ENCODE measurements at regions not wholly inside any gene's neighbourhood (a gene's known extent, or its start where the extent isn't known, plus 50 kb on each side); places are given as distances from the start of the nearest gene placed in this dataset.

DNA sequence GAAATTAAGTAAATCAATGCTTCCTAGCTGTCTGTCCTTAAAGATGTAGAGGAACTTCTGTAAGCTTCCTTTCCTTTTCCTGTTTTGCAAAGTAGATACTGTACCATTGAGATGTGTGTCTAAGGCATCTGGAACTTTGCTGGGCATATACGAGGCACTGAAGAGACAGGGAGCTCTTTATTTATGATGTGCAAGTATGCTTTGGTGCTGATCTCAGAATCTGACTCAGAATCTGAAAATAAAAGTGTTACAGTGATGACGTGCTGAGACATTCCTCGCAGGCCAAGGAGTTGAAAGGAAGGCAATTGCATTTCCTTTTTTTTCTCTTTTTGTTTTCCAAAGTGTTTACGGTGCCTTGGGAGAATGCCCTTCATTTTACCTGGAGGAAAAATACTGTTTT lies 230.9 kb upstream of the RGPD4 start:
- H3K4me3 ChIP-seq (ENCODE audit: low read depth, low read length): no peak overlapping the region
- DNase-seq (ENCODE audit: low read depth): no peak
- in situ Hi-C loops (cut with HindIII; ENCODE audit: low sequenced_read_pairs): no loop called here
- TF ChIP-seq, protein P1, sequence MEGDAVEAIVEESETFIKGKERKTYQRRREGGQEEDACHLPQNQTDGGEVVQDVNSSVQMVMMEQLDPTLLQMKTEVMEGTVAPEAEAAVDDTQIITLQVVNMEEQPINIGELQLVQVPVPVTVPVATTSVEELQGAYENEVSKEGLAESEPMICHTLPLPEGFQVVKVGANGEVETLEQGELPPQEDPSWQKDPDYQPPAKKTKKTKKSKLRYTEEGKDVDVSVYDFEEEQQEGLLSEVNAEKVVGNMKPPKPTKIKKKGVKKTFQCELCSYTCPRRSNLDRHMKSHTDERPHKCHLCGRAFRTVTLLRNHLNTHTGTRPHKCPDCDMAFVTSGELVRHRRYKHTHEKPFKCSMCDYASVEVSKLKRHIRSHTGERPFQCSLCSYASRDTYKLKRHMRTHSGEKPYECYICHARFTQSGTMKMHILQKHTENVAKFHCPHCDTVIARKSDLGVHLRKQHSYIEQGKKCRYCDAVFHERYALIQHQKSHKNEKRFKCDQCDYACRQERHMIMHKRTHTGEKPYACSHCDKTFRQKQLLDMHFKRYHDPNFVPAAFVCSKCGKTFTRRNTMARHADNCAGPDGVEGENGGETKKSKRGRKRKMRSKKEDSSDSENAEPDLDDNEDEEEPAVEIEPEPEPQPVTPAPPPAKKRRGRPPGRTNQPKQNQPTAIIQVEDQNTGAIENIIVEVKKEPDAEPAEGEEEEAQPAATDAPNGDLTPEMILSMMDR (IDR thresholded peaks at IDR 0.05; ENCODE audit: low read depth, low read length, missing control alignments): no peak

DNA sequence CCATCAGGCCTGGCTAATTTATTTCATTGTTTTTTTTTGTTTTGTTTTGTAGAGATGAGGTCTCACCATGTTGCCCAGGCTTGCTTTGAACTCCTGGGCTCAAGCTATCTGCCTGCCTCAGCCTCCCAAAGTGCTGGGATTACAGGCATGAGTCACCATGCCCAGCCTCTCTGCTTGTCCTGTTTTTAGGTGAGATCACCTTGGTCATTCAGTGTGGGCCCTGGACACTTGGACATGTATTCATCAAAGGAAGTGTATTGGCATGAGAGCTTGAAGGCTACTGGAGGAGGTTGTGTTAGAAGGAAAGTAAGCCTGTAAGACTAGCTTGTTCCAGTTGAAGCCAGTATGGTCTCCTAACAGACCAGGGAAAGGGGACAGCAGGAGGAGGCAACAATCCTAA lies 229.2 kb upstream of the RGPD4 start:
- in situ Hi-C loops (cut with HindIII; ENCODE audit: low sequenced_read_pairs): no loop called here
- DNase-seq (ENCODE audit: low read depth): no peak
- TF ChIP-seq, protein P1 (IDR thresholded peaks at IDR 0.05; ENCODE audit: low read depth, low read length, missing control alignments): no peak

DNA sequence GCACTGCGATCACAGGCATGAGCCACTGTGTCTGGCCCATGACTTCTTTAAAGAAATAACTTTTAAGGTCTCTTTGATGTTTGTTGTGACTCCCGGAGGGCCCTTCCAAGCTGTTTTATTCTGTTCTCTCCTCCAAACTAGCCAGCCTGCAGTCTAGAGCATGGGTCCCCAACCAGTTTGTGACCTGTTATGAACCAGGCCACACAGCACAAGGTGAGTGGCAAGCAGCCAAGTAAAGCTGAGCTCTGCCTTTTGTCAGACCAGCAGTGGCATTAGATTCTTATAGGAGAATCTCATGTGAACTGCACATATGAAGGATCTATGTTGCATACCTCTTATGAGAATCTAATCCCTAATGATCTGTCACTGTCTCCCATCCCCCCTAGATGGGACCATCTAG lies 223.9 kb upstream of the RGPD4 start:
- no peak overlapping the region for H3K4me3 ChIP-seq (ENCODE audit: low read depth, low read length)
- no peak for DNase-seq (ENCODE audit: low read depth)
- TF ChIP-seq, protein P1 (IDR thresholded peaks at IDR 0.05; ENCODE audit: low read depth, low read length, missing control alignments): no peak
- in situ Hi-C loops (cut with HindIII; ENCODE audit: low sequenced_read_pairs): no loop called here

More for the DNA sequence above, 229.2 kb upstream of the RGPD4 start:
- no peak overlapping the region for H3K4me3 ChIP-seq (ENCODE audit: low read depth, low read length)

DNA sequence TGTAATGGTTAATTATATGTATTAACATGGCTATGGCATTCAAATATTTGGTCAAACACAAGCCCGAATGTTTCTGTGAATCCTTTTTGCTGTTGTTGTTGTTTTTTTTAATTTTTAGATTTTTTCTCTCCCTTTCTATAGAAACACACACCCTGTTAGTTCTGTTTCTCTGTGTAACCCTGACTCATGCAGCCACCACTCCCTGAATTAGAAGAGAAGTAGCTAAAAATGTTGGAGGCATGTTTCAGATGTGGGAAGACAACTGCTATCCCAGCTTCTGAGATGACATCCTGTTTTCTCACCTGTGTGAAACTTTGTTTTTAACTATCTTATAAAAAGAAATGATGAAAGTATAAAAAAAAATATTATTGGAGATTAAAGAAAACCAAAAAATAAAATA lies 219.6 kb upstream of the RGPD4 start:
- in situ Hi-C loops (cut with HindIII; ENCODE audit: low sequenced_read_pairs): no loop called here
- DNase-seq (ENCODE audit: low read depth): no peak
- no peak overlapping the region for H3K4me3 ChIP-seq (ENCODE audit: low read depth, low read length)
- TF ChIP-seq, protein P1 (IDR thresholded peaks at IDR 0.05; ENCODE audit: low read depth, low read length, missing control alignments): no peak

DNA sequence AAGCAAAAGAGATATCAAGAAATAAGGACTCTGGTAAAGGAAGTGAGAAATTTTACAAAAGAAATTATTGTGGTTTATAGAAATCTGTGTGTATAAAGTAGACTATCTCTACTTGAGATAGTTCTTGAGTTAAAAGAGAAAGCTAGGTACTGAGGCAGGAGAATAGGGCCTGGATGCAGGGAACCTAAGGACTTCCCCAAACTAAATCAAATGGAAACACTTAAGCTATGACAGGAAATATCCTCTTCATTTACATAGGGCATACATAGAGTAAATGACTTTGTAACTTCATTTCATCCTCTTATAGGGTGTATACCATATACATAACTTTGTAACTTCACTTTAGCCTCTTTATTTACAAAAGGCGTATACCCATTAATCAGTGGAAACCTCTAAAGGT lies 219.2 kb upstream of the RGPD4 start:
- in situ Hi-C loops (cut with HindIII; ENCODE audit: low sequenced_read_pairs): no loop called here
- DNase-seq (ENCODE audit: low read depth): no peak
- TF ChIP-seq, protein P1 (IDR thresholded peaks at IDR 0.05; ENCODE audit: low read depth, low read length, missing control alignments): no peak
- H3K4me3 ChIP-seq (ENCODE audit: low read depth, low read length): no peak overlapping the region

DNA sequence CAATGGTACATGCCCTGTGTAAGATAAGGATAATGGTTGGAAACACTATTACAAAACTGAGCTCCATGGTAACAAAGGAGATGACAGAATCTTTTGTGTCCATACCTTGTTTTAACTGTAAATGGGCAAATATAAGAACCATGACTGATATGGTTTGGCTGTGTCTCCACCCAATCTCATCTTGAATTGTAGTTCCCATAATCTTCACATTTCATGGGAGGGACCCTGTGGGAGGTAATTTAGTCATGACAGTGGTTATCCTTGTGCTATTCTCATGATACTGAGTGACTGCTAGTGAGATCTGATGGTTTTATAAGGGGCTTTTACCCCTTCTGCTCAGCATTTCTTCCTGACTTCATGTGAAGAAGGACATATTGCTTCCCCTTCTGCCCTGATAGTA lies 211.7 kb upstream of the RGPD4 start:
- in situ Hi-C loops (cut with HindIII; ENCODE audit: low sequenced_read_pairs): no loop called here
- TF ChIP-seq, protein P1 (IDR thresholded peaks at IDR 0.05; ENCODE audit: low read depth, low read length, missing control alignments): no peak
- DNase-seq (ENCODE audit: low read depth): no peak
- no peak overlapping the region for H3K4me3 ChIP-seq (ENCODE audit: low read depth, low read length)

DNA sequence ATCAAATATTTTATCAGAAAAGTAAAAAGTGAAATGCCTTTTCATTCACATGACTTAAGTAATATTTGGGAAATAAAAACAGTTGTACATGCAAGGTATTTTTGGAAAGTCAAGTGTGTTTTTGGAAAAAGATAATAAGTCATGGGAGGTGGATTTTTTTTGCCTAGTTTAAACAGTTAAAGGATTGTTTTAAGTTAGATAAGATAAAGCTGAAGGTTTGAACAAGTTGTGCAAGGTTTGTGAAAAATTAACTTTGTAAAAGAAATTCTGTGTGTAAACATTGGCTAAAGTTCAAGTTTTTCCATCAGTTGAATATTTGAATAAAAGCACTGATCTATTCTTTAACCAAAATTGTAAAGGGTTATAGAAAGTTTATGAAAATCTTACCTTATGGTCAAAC lies 207.9 kb upstream of the RGPD4 start:
- TF ChIP-seq, protein P1 (IDR thresholded peaks at IDR 0.05; ENCODE audit: low read depth, low read length, missing control alignments): no peak
- in situ Hi-C loops (cut with HindIII; ENCODE audit: low sequenced_read_pairs): no loop called here
- H3K4me3 ChIP-seq (ENCODE audit: low read depth, low read length): no peak overlapping the region
- DNase-seq (ENCODE audit: low read depth): no peak

Measured in astrocyte of the cerebellum (primary cell).